Uterus (tissue), 2 donors: ENCODE measurements at regions not wholly inside any gene's neighbourhood (a gene's known extent, or its start where the extent isn't known, plus 50 kb on each side); places are given as distances from the start of the nearest gene placed in this dataset.

Experiments
- CTCF ChIP-seq, 4 experiments: fragments of 200-600 bp in 2 of 4; fragments of 450-650 bp in 2 of 4; sonication (generic) in 2 of 4; IDR thresholded peaks; one replicate each; pipeline ENCODE4 v1.5.1; 2016 to 2019; ENCODE audit warnings: antibody characterized with exemption in 4 of 4, mild to moderate bottlenecking in 2 of 4, moderate library complexity in 1 of 4
- POLR2A ChIP-seq, 2 donors: fragments of 450-650 bp; IDR thresholded peaks; one replicate each; pipeline ENCODE4 v1.6.1; 2016; ENCODE audit warnings: antibody characterized with exemption in 2 of 2, mild to moderate bottlenecking in 1 of 2, moderate library complexity in 1 of 2

- TF ChIP-seq CTCF (IDR thresholded peaks at IDR 0.05) (no peak), POLR2A (IDR thresholded peaks at IDR 0.05) (no peak)
These were observed 195.2 kb downstream of the FCRL5 start for GRCh38 chr1:157357111-157357510.
